ENCODE measurements at regions not wholly inside any gene's neighbourhood (a gene's known extent, or its start where the extent isn't known, plus 50 kb on each side); places are given as distances from the start of the nearest gene placed in this dataset.

DNA sequence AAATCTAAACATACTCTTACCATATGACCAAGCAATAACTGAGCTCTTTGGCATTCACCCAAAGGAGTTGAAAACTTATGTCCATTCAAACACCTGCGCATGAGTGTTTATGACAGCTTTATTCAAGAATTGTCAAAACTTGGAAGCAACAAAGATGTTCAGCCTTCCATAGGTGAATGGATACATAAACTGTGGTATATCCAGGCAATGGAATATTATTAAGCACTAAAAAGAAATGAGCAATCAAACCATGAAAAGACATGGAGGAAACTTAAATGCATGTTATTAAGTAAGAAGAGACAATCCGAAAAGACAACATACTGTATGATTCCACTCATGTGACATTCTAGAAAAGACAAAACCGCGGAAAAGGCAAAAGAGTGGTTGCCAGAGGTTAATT is 312.0 kb upstream of the TMC3 start:
- TF ChIP-seq FOXP2 (optimal IDR thresholded peaks at IDR 0.05; ENCODE audit: borderline replicate concordance, extremely low read depth, extremely low read length, insufficient read depth) (no peak), TAF1 (IDR thresholded peaks at IDR 0.05; ENCODE audit: borderline replicate concordance, insufficient read depth, low read length) (no peak), SIN3A (IDR thresholded peaks at IDR 0.05; ENCODE audit: borderline replicate concordance, insufficient read depth, low read length) (no peak), POLR2AphosphoS5 (IDR thresholded peaks at IDR 0.05; ENCODE audit: low read depth, low read length) (no peak)
- TF ChIP-seq, protein P1, sequence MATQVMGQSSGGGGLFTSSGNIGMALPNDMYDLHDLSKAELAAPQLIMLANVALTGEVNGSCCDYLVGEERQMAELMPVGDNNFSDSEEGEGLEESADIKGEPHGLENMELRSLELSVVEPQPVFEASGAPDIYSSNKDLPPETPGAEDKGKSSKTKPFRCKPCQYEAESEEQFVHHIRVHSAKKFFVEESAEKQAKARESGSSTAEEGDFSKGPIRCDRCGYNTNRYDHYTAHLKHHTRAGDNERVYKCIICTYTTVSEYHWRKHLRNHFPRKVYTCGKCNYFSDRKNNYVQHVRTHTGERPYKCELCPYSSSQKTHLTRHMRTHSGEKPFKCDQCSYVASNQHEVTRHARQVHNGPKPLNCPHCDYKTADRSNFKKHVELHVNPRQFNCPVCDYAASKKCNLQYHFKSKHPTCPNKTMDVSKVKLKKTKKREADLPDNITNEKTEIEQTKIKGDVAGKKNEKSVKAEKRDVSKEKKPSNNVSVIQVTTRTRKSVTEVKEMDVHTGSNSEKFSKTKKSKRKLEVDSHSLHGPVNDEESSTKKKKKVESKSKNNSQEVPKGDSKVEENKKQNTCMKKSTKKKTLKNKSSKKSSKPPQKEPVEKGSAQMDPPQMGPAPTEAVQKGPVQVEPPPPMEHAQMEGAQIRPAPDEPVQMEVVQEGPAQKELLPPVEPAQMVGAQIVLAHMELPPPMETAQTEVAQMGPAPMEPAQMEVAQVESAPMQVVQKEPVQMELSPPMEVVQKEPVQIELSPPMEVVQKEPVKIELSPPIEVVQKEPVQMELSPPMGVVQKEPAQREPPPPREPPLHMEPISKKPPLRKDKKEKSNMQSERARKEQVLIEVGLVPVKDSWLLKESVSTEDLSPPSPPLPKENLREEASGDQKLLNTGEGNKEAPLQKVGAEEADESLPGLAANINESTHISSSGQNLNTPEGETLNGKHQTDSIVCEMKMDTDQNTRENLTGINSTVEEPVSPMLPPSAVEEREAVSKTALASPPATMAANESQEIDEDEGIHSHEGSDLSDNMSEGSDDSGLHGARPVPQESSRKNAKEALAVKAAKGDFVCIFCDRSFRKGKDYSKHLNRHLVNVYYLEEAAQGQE (IDR thresholded peaks at IDR 0.05; ENCODE audit: insufficient read depth in 1 of 2, low read depth in 2 of 2, low read length in 2 of 2) = no peak

GRCh38 chr15:81685237-81685636 is 311.2 kb upstream of the TMC3 start:
- TF ChIP-seq, protein P1 (IDR thresholded peaks at IDR 0.05; ENCODE audit: insufficient read depth in 1 of 2, low read depth in 2 of 2, low read length in 2 of 2) = no peak
- TF ChIP-seq FOXP2 (optimal IDR thresholded peaks at IDR 0.05; ENCODE audit: borderline replicate concordance, extremely low read depth, extremely low read length, insufficient read depth) = no peak
- no peak for TF ChIP-seq POLR2AphosphoS5 (IDR thresholded peaks at IDR 0.05; ENCODE audit: low read depth, low read length)
- TF ChIP-seq TAF1 (IDR thresholded peaks at IDR 0.05; ENCODE audit: borderline replicate concordance, insufficient read depth, low read length) = no peak
- TF ChIP-seq SIN3A (IDR thresholded peaks at IDR 0.05; ENCODE audit: borderline replicate concordance, insufficient read depth, low read length) = no peak

- TF ChIP-seq POLR2AphosphoS5 (IDR thresholded peaks at IDR 0.05; ENCODE audit: low read depth, low read length) (no peak), FOXP2 (optimal IDR thresholded peaks at IDR 0.05; ENCODE audit: borderline replicate concordance, extremely low read depth, extremely low read length, insufficient read depth) (no peak), TAF1 (IDR thresholded peaks at IDR 0.05; ENCODE audit: borderline replicate concordance, insufficient read depth, low read length) (no peak), SIN3A (IDR thresholded peaks at IDR 0.05; ENCODE audit: borderline replicate concordance, insufficient read depth, low read length) (no peak)
- TF ChIP-seq, protein P1 (IDR thresholded peaks at IDR 0.05; ENCODE audit: insufficient read depth in 1 of 2, low read depth in 2 of 2, low read length in 2 of 2) = no peak
Observed at GRCh38 chr15:81680829-81681228, 306.8 kb upstream of the TMC3 start.

GRCh38 chr15:81666839-81667238 is 292.8 kb upstream of the TMC3 start:
- TF ChIP-seq SIN3A (IDR thresholded peaks at IDR 0.05; ENCODE audit: borderline replicate concordance, insufficient read depth, low read length) (no peak), FOXP2 (optimal IDR thresholded peaks at IDR 0.05; ENCODE audit: borderline replicate concordance, extremely low read depth, extremely low read length, insufficient read depth) (no peak), TAF1 (IDR thresholded peaks at IDR 0.05; ENCODE audit: borderline replicate concordance, insufficient read depth, low read length) (no peak), POLR2AphosphoS5 (IDR thresholded peaks at IDR 0.05; ENCODE audit: low read depth, low read length) (no peak)
- TF ChIP-seq, protein P1 (IDR thresholded peaks at IDR 0.05; ENCODE audit: insufficient read depth in 1 of 2, low read depth in 2 of 2, low read length in 2 of 2) = no peak

GRCh38 chr15:81660976-81661375 is 287.0 kb upstream of the TMC3 start:
- TF ChIP-seq, protein P1 (IDR thresholded peaks at IDR 0.05; ENCODE audit: insufficient read depth in 1 of 2, low read depth in 2 of 2, low read length in 2 of 2) = no peak
- TF ChIP-seq TAF1 (IDR thresholded peaks at IDR 0.05; ENCODE audit: borderline replicate concordance, insufficient read depth, low read length) (no peak), SIN3A (IDR thresholded peaks at IDR 0.05; ENCODE audit: borderline replicate concordance, insufficient read depth, low read length) (no peak), FOXP2 (optimal IDR thresholded peaks at IDR 0.05; ENCODE audit: borderline replicate concordance, extremely low read depth, extremely low read length, insufficient read depth) (no peak), POLR2AphosphoS5 (IDR thresholded peaks at IDR 0.05; ENCODE audit: low read depth, low read length) (no peak)

Measured in PFSK-1 (cell line).